Parathyroid adenoma (tissue), 2 donors: ENCODE measurements at regions not wholly inside any gene's neighbourhood (a gene's known extent, or its start where the extent isn't known, plus 50 kb on each side); places are given as distances from the start of the nearest gene placed in this dataset.

Source experiments
- H2AFZ ChIP-seq: fragments of 300-600 bp; sonication (generic); one replicate; pipeline ENCODE4 v1.7.0; 2017; ENCODE audit warnings: antibody characterized with exemption, mild to moderate bottlenecking
- H3K27ac ChIP-seq: fragments of 300-600 bp; sonication (generic); one replicate; pipeline ENCODE4 v1.7.0; 2017
- H3K27me3 ChIP-seq: fragments of 300-600 bp; sonication (generic); one replicate; pipeline ENCODE4 v1.7.0; 2017; ENCODE audit warnings: low read length; ENCODE audit not compliant: control insufficient read depth, insufficient read depth
- H3K36me3 ChIP-seq: fragments of 300-600 bp; sonication (generic); one replicate; pipeline ENCODE4 v1.7.0; 2017; ENCODE audit warnings: low read length; ENCODE audit not compliant: control insufficient read depth, insufficient read depth
- H3K4me1 ChIP-seq: fragments of 300-600 bp; sonication (generic); one replicate; pipeline ENCODE4 v1.7.0; 2017; ENCODE audit warnings: control low read depth
- H3K4me2 ChIP-seq: fragments of 300-600 bp; sonication (generic); one replicate; pipeline ENCODE4 v1.7.0; 2017; ENCODE audit warnings: low read length
- H3K4me3 ChIP-seq: fragments of 300-600 bp; sonication (generic); one replicate; pipeline ENCODE4 v1.7.0; 2017; ENCODE audit warnings: low read depth, low read length
- H3K79me2 ChIP-seq: fragments of 300-600 bp; sonication (generic); one replicate; pipeline ENCODE4 v1.7.0; 2017; ENCODE audit warnings: control low read depth
- H3K9ac ChIP-seq: fragments of 300-600 bp; sonication (generic); one replicate; pipeline ENCODE4 v1.7.0; 2017; ENCODE audit warnings: mild to moderate bottlenecking
- H3K9me3 ChIP-seq: fragments of 300-600 bp; sonication (generic); one replicate; pipeline ENCODE4 v1.7.0; 2017; ENCODE audit warnings: low read length; ENCODE audit not compliant: control insufficient read depth
- TF ChIP-seq, protein P1 (sequence below): fragments of 300-600 bp; sonication (generic); IDR thresholded peaks from one replicate; pipeline ENCODE4 v1.7.0; 2017; ENCODE audit warnings: antibody characterized with exemption, mild to moderate bottlenecking
- donor health status: primary hyperparathyroidism.

DNA sequence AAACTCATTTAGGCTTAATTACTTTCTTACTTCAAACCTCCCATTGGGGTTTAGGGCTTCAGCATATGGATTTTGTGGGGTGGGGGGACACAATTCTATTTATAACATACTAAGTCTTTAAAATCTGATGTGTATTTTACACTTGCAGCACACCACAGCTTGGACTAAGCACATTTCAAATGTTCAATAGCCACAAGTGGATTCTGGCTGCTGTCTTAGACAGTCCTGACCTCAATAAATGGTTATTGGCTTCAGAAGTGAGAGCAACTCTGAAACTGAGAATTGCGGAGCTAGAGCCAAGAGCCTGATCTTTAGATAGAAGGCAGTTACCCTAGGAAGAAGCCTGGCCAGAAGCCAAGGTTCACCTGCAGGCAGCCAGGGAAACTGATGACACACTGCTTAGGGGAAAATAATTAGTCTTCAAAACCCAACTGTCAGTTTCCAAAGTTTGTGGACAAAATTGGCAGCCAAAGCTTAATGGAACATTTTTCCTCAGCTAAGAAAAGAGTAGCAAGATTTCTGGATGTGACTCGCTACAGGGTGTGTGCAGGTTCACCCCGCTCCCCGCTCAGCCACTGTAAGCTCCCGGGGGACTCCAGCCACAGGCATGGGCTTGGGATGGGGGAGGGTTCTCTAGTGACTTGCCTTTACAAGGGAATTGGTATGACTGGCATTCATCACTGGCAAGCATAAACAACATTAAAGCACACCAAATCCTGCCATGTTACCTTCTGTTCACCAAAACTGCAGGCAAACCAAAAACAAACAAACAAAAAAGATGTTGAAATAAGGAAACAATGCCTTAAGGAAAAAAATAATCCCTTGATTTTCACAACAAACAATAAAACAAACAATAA, 219.8 kb downstream of the TFAP2A start:
- Histone ChIP-seq H3K36me3 (no peaks in the 10 kb centered on the region), H3K79me2 (no peaks in the 10 kb centered on the region), H3K4me2 (no peak overlapping the region), H3K4me1 (no peaks in the 10 kb centered on the region), H3K27me3 (no peaks in the 10 kb centered on the region), H3K27ac (no peak overlapping the region), H3K9ac (no peak overlapping the region), H2AFZ (no peak overlapping the region), H3K9me3 (no peaks in the 10 kb centered on the region), H3K4me3 (no peak overlapping the region)
- TF ChIP-seq, protein P1, sequence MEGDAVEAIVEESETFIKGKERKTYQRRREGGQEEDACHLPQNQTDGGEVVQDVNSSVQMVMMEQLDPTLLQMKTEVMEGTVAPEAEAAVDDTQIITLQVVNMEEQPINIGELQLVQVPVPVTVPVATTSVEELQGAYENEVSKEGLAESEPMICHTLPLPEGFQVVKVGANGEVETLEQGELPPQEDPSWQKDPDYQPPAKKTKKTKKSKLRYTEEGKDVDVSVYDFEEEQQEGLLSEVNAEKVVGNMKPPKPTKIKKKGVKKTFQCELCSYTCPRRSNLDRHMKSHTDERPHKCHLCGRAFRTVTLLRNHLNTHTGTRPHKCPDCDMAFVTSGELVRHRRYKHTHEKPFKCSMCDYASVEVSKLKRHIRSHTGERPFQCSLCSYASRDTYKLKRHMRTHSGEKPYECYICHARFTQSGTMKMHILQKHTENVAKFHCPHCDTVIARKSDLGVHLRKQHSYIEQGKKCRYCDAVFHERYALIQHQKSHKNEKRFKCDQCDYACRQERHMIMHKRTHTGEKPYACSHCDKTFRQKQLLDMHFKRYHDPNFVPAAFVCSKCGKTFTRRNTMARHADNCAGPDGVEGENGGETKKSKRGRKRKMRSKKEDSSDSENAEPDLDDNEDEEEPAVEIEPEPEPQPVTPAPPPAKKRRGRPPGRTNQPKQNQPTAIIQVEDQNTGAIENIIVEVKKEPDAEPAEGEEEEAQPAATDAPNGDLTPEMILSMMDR = no peak

DNA sequence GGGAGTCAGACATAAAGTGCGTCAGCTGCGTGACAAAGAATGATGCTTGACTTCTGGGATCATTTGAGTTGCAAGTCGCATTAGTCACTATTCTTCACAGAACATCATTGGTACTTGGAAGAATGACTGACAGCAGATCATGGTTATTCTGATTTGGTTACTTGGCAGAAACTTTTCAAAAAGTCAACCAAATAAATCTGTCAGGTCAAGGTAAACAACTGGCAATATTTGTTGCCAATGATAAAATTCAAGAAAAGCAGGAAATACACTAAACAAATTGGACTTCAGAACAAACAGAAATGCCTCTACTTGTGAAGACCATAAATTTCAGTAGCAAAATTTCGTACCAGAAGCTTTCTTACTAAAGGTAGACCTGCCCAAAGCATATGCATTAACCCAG, 221.6 kb downstream of the TFAP2A start:
- Histone ChIP-seq H3K4me1 (no peaks in the 10 kb centered on the region), H3K36me3 (no peaks in the 10 kb centered on the region), H3K9me3 (no peaks in the 10 kb centered on the region), H3K4me3 (no peak overlapping the region), H3K9ac (no peak overlapping the region), H3K79me2 (no peaks in the 10 kb centered on the region), H2AFZ (no peak overlapping the region), H3K27me3 (no peaks in the 10 kb centered on the region), H3K27ac (no peak overlapping the region), H3K4me2 (no peak overlapping the region)
- TF ChIP-seq, protein P1 = no peak

DNA sequence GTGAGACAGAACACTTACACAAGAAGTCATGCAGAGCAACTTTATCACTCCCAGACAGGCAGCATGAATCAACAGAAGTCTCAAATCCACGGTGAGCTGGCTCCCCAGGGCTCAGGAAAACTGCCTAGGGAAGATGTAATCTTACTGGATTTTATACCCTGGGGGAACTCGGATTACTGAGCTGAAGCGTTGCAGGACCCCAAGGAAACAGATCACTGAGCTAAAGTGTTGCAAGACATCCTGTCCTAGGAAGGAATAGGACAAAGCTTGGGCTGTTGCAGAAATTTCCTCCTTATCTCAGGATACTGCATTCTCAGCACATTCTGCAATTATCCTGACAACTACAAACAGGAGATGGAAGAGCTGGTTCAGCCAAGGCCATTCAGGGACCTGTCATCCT, 224.8 kb downstream of the TFAP2A start:
- H3K79me2 ChIP-seq = no peaks in the 10 kb centered on the region
- TF ChIP-seq, protein P1 = no peak

DNA sequence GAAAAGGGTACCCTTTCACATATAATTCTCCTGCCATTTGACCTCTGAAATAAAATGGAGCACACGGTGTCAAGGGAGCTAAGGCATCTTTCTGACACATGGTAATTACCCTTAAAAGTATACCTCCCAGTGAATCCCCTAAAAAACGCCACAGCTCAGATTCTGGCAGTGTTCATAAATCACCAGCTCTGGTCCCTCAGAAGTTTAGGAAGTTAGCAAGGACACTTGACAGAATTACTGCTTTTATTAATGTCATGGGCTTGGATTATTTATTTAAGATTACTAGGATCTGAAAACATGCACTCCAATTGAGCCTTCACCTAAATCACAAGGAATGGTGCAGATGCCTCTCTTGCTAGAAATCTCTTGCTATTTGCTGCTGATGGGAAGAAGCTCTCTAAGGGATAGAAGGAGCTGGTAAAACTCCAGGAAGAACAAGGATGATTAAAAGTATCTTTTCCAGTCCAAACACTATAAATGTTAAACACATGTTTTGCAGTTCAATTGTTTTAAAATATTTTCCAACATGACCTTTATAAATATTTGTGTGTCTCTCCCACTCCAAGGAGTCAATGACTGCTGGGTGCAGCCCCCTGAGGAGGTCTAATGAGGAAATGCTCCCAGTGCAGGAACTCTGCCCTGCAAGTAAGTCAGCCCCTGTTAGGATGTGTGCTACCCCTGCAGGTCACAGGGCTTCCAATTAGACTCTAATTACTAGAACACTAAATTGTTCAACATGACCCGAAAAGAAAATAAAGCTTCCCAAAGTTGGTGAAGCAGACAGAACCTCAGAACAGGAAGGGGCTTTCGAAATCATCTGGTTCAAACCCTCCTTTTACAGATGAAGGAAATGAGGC, 230.3 kb downstream of the TFAP2A start:
- Histone ChIP-seq H3K79me2 (no peaks in the 10 kb centered on the region), H3K4me1 (no peaks in the 10 kb centered on the region), H3K4me2 (no peak overlapping the region), H3K27me3 (no peaks in the 10 kb centered on the region), H3K36me3 (no peaks in the 10 kb centered on the region), H3K9me3 (no peaks in the 10 kb centered on the region), H3K4me3 (no peak overlapping the region), H3K27ac (no peak overlapping the region), H2AFZ (no peak overlapping the region), H3K9ac (no peak overlapping the region)
- TF ChIP-seq, protein P1 = no peak

More for the DNA sequence above, 224.8 kb downstream of the TFAP2A start:
- no peak overlapping the region for H2AFZ ChIP-seq
- H3K27ac ChIP-seq = no peak overlapping the region
- no peaks in the 10 kb centered on the region for H3K4me1 ChIP-seq
- H3K4me2 ChIP-seq = no peak overlapping the region
- no peaks in the 10 kb centered on the region for H3K27me3 ChIP-seq
- no peaks in the 10 kb centered on the region for H3K36me3 ChIP-seq
- H3K9me3 ChIP-seq = no peaks in the 10 kb centered on the region
- H3K9ac ChIP-seq = no peak overlapping the region
- H3K4me3 ChIP-seq = no peak overlapping the region
